Activated CD8-positive, alpha-beta memory T cell treated with anti-CD3 and anti-CD28 coated beads for 1 hour (primary cell): ENCODE measurements at regions not wholly inside any gene's neighbourhood (a gene's known extent, or its start where the extent isn't known, plus 50 kb on each side); places are given as distances from the start of the nearest gene placed in this dataset.
"Not testable (repeated sequence)": the region's sequence is repeated elsewhere in the genome, so short reads cannot be mapped to it uniquely, and the experiment has no call there.

ENCODE experiments used
- DNase-seq, 2 donors: peaks; one replicate each; pipeline ENCODE4 v3.0.0-alpha.2; 2020; ENCODE audit warnings: low read depth in 1 of 2; ENCODE audit errors: extremely low read depth in 1 of 2

DNA sequence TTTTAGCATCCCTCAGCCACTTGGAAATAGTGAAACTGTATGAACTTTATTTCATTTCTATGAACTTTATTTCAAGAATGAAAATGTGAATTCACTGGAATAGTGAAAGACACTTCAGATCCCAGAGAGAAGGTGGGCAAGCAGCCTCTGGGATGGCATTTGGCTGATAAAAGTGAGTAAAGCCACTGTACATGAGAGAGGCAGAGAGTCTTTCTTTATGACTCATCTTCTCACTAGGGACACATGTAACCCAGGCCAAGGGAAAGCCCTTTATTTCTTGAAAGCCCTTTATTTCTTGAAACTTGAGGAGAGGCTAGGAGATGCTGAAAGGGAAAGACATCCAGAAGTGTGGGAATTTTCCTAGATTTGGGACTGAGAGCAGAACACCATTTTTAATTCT lies 148.9 kb upstream of the SMIM30 start:
- no peak for DNase-seq

DNA sequence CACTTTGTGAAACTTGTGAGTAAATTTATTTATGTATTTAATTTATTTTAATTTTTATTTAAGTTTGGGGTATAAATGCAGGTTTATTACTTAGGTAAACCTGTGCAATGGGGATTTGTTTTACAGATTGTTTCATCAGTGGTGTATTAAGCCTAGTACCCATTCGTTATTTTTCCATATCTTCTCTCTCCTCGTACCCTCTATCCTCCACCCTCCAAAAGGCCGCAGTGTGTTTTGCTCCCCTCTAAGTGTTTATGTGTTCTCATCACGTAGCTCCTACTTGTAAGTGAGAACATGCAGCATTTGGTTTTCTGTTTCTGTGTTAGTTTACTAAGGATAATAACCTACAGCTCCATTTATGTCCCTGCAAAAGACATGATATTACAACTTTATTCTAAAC lies 145.4 kb upstream of the SMIM30 start:
- no peak for DNase-seq

DNA sequence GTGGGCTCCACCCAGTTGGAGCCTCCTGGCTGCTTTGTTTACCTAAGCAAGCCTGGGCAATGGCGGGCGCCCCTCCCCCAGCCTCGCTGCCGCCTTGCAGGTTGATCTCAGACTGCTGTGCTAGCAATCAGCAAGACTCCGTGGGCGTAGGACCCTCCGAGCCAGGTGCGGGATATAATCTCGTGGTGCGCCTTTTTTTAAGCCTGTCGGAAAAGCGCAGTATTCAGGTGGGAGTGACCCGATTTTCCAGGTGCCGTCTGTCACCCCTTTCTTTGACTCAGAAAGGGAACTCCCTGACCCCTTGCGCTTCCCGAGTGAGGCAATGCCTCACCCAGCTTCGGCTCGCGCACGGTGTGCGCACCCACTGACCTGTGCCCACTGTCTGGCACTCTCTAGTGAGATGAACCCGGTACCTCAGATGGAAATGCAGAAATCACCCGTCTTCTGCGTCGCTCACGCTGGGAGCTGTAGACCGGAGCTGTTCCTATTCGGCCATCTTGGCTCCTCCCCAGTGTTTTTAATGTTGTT lies 144.9 kb upstream of the SMIM30 start:
- DNase-seq: not testable (repeated sequence)

DNA sequence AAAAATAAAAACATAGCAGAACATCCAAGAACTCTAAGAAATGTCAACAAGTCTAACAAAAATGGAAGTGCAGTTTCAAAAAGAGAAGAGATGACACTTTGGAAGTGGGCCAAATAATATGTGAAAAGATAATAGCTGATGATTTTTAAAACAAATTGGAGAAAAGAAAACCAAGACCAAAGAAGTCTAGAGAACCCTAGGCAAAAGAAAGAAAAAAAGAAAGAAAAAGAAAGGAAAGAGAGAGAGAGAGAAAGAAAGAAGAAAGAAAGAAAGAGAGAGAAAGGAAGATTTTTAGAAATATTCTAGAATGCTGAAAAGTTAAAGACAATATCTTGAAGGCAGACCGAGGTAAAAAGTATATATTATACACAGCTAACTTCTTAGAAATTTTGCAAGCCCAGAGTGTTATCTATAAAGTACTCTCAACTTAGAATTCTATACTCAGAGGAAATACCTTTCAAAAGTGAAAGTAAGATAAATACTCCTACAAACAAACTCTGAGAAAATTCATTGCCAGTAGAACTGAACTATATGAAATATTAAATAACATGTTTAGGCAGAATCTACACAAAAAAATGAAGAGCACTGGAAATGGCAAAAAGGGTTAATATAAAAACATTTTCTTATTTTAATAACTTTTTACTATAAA lies 138.7 kb upstream of the SMIM30 start:
- no peak for DNase-seq

DNA sequence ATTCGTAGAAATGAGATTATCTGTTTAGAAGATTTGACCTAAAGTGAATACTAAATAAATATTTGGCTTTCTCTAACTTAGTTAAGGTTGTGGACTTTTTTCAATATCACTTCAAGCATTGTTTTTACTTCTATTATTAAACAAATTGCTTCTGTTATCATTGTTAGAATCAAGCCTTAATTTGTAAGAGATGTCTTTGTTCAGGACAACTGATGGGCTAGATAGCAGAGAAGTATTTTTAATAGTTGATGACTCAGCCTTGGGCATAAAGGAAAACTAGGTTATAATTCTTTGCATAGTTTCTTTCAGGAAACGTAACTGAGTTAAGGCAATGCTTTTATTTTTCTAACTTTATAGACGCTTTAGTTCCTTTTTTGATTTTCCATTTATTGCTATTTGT lies 128.8 kb upstream of the SMIM30 start:
- no peak for DNase-seq

DNA sequence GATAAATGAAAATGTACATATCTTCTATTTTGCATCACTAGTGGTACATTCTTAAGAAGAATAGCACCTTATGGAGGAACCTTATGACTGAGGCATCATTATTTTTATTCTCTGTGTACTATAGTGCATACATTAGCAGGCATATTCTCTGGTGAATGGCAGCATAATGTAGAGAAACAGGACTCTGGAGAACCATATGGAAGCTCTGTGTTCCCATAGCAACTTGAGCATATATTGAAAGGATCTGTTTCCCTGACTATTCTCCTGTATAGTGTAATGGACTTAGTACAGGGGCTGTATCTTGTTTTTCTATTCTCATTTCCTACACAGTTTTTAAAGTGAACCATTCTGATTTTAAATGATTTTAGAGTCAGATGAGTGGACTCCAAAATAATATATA lies 128.4 kb upstream of the SMIM30 start:
- DNase-seq: no peak

DNA sequence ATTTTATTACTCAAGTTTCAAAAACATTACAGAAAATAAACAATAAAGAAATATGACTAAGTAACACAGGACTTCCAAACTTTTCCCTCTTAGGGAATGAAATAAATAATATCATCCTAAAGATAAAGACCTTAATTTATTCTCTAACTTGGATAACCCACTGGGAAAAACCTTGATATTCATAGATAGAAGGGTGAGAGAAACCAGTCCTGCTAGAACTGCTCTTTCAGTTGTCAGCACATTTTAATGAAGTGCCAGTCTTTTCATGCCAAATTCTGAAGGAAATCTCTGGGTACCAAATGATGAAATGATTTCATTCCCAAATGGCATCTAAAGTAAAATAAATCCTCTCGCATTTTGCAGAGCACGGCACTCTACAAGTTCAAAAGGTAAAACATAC lies 114.5 kb upstream of the SMIM30 start:
- no peak for DNase-seq

DNA sequence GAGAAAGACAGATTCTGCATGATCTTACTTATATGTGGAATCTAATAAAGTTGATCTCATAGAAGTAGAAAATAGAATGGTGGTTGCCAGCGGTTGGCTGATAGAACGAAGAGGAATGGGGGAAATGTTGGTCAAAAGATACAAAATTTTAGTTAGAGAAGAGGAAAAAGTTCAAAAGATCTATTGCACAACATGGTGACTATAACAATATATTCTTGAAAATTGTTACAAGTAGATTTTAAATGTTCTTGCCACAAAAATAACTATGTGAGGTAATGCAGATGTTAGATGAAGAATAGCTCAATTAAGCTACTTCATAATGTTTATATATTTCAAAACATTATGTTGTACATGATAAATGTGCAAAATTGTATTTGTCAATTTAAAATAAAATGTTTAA lies 112.3 kb upstream of the SMIM30 start:
- DNase-seq: no peak

DNA sequence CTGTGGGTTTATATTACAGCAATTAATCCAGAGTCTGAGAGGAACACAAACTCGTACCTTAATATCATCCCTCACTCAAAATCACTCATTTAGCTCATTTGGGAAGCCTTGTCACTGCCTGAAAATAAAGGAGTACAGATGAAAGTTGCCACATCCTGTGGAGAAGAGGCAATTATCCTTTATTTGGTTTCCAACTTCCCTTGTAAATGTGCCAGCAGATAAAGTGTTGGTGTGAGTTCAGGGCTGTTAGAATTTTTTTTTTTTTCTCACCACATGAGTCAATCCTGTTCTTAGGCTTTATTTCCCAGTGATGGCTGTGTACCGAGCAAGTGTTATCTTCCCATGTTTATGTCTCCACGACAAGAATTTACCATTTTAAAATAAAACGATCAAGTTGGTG lies 99.0 kb upstream of the SMIM30 start:
- DNase-seq: no peak

DNA sequence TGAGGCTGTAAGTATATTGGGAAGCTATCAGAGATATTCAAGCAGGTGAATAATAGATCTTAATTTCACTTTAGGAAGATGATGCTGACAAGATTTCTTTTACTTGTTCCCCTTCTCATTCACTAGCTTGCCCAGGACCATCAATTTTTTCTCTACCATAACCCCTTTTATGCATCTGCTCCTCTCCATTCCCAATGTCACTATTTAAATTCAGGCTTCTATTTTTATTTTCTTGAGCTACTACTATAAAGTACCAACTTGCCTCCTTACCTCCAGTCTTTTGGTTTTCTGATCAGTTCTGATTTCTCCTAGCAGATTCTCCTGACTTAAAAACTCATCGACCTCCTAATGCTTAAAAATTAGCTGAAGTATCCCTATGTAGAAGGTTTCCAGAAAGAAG lies 97.7 kb upstream of the SMIM30 start:
- DNase-seq: no peak

DNA sequence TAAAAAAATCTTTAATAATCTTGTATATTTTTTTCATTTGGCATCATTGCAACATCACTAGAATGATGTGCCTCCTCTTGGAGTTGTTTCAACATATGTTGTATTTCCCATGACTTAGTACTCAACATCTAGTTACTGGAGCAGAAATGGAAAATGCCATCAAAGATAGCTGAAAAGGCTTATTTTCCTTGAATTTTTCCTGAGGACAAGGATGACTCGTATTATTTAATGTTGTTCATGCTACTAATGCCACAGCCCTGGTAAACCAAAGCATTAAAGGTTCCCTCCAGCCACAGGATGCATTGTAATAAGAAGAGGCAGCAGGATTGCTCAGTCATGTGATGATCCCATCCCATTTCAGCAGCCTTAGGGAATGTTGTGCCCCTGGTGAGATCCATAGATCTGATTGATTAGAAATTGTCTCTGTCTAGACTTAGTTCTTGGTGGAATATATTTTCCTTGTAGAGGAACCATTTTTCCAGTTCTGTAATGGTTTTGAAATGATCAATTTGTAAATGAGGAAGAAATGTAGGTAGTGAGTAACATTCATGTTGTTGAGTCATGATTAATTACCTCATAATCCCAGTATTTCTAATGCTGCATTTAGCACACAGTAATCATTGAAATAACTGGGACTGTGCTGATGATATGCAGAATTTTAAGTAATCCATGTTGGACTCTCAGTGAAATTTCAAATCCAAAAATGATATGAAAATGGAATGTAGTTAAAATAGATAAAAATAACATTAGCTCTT lies 91.3 kb upstream of the SMIM30 start:
- DNase-seq: no peak

DNA sequence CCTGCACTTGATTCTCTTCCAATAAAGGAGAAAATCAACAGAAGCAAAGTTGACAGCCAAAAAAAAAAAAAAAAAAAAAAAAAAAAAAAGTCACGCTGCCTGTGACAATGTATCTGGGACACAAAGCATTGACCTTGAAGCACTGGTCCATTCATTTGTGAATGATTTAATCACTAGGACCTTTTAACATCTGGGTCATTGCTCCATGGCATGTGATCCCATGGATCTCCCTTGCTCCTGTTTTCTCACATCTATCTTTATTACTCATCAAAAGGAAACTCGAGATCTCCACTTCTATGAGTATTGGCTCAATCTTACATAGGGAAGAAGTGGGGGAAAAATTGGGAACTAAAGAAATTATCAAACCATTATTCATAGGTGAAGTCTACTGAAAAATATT lies 89.6 kb upstream of the SMIM30 start:
- no peak for DNase-seq

DNA sequence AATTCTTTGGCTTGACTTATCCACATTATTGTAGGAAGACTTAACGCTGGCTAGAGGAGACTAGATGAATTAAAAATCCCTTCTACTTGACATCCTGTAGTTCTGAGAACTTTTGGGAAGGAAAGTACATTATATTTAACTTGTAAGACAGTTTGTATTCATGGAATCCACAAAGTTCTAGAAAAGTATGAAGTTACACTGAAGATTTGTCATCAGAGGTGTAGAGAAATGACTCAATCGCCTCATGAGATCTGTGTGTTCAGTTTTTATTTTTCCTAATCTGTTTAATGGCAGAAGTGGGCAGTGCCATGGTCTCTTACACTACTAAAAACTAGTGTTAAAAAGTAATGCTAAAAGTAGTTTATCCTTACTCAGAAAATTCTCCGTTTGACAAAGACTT lies 89.1 kb upstream of the SMIM30 start:
- DNase-seq: no peak

DNA sequence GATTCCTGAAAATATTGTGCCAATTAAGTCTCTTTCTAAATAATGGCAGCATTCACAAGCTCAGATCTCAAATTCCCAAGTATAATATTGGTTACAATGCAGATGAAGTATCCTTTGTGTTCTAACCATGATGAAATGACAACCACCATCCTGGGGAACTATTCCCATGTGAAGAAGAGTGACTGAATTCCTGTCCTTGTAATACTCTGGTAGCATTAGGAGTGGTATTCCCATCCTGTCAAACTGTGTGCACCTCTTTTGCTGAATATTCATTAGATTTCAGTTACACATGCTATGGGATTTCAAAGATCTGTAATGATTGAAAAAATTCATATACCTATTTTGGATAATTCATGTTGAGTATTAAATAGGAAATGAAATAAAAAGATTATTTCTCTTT lies 86.1 kb upstream of the SMIM30 start:
- DNase-seq: no peak

DNA sequence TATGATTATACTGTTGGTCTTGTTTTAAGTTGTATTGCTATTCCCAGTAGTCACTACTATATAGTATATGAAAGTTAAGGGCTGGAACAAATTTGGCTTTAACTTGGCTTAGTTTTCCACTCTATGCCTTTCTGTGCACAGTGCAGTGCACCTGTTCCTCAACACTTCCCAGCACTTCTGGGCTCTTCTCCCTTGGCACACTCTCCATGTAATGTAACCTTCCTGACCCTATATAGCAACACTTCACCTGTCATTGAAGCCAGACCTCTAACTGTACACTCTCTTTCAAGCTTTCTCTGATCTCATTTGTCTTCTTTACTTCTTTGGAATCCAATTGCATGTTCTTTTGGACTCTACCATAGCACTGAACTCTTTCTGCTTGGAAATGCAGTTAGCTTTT lies 83.9 kb upstream of the SMIM30 start:
- DNase-seq: no peak

DNA sequence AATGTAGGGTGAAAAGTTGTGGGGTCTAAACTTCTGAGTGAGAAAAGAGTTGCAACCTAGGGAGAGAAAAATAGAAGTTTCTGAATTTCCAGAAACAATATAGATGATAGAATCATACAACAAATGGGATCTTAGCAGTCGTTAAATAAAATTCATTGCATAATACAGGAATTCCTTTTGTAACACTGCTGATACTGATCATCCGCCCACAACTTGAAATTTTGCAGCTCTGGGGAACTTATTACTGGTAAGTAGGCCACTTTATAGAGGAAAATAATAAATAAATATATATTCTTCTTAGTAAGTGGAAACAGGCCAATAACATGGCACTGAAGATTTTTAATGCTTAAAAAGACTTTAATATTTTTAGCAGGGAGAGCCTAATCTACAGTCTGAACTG lies 81.9 kb upstream of the SMIM30 start:
- DNase-seq: no peak

DNA sequence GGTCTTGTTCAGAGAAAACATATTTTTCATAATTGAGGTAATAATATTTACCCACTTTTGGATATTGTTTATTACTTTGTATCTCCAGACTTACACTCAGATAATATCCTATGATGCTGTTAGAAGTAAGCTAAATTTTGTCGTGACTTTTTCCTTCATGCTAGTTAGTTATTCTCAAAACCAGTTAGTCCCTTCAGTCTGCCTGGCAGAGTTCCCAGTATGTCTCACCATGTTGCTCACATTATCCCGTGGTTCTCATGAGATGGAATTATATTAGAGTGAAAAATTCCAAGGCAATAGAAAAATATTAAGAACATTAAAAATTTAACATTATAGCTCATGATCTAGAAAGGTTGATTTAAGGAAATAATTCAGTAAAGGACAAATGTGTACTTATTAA lies 81.5 kb upstream of the SMIM30 start:
- no peak for DNase-seq

DNA sequence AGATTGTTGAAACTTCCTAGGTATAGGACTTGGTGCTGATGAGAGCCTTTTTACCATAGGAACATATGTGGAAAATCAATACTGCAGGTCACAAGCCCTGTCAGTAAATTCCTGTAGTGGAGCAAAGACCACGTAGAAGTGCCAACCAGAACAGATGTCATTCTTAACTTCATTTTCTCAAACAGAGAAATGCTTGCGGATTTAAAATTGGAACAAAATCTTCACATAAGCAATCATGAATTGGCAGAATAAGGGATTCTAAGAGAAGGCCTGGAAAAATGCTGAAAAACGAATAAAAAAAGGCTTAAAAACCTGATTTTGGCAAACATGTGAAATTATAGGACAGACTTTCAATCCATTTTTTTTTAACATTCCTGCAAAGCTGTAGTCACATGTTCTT lies 80.8 kb upstream of the SMIM30 start:
- no peak for DNase-seq

DNA sequence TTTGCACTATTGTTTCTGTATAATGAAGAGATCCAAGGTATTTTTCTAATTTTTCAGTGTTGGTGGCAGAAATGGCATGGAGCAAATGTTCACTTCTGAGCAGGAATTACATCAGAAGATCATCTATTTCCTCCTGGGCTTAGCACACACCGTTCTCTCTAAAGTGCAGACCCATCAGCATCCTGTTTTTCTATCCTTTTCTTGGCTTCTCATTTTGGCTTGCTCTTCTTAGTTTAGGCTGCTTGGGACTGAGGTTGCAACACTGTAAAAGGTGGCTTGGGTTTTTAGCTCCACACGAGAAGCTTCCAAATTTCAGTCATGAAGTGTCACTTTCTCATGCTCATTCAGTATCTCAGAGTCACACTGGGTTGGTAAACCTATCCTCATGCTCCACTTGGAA lies 79.9 kb upstream of the SMIM30 start:
- no peak for DNase-seq

DNA sequence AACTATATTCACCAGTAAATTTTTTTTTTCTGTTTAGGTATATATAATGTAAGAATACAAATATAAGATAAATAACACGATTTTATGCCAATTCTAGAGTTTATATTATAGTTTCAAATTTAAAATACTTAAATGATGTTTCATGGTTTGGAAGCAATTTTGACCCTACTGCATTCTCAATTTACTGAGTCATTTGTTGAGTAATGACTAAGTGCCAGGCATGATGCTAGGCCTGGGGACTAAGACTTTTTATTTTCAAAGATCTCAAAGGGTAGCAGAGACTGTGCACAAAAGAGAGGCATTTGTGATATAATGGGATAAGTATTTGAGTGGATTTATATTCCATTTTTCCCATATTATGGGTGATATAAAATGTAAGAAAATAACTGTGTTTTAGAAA lies 78.9 kb upstream of the SMIM30 start:
- DNase-seq: no peak

DNA sequence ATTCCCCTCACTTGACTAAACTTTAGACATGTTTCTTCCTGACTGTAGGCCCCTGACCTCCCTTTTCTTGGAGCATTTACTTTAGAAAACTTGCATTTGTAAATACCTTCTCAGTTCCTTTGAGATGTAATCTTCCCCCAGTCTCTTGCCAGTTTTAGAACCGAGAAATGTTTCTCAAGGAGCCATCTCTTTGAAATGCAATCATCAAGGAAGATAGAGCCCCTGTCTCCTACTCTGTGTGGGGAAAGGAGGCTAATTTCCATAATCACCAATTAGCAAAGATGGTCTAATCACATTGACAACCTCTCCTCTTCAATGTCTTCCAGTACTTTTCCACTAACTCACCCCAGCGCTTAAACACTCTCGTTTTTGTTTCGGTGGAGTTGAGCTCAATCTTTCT lies 70.0 kb upstream of the SMIM30 start:
- DNase-seq: no peak

DNA sequence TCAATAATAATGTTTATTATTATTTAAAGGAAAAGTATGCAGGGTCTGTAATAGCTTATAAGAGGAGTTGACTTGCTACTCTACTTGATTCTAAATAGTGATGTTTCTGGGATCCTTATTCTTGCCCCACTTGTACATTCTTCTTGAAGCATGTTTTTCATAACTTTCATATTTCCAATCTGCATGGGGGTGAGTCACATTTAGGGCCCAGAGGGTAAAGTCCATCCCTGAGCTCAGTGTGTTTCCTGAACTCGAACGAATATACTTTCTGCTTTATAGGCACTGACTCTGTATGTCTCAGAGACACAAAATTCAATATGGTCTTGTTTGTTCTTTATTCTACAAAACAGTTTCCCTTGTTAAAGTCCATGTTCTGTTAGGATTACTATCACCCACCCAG lies 61.0 kb upstream of the SMIM30 start:
- no peak for DNase-seq

DNA sequence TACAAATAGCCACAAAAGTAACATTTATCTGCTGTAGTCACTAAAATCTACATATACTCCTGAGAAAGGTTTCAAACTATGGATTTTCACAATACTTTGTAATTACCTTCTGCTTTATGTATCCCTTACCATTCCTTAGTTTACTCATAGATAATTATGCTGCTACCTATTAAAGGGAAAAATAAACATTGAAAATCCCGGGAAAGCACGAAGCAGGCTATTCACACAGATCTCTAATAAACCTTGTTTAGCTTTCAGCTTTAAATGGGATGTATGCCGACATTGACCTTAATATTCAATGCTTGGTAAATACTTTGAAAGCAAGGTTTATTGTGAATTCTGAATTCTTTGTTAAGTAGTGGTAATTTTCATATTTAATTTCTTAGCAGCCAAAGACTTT lies 58.5 kb upstream of the SMIM30 start:
- no peak for DNase-seq
